ENCODE measurements at regions not wholly inside any gene's neighbourhood (a gene's known extent, or its start where the extent isn't known, plus 50 kb on each side); places are given as distances from the start of the nearest gene placed in this dataset.

GRCh38 chr7:155211173-155211572, 86.5 kb upstream of the INSIG1 start:
- no peak for FAIRE-seq
- intact Hi-C loops (cut with micrococcal nuclease) = no loop called here

More at GRCh38 chr7:155211173-155211572, 86.5 kb upstream of the INSIG1 start:
- dilution Hi-C loops (cut with MboI; ENCODE audit: extremely low pct_ligation_motif_present, low sequenced_read_pairs) = no loop called here
- ChIA-PET CTCF (no interaction called here), POLR2A (no interaction called here)
- Histone ChIP-seq H3K27me3 (ENCODE audit: control insufficient read depth in 2 of 2, insufficient read depth in 2 of 2, low read length in 2 of 2) (no peaks in the 10 kb centered on the region), H3K36me3 (ENCODE audit: control insufficient read depth in 2 of 2, extremely low read depth in 1 of 2, insufficient read depth in 2 of 2, low read length in 2 of 2) (no peaks in the 10 kb centered on the region), H3K9ac (replicated peaks; ENCODE audit: extremely low read depth, insufficient read depth, low read length) (no peak overlapping the region), H3K9me1 (replicated peaks; ENCODE audit: control insufficient read depth, extremely low read depth, insufficient read depth, low read length) (no peaks in the 10 kb centered on the region), H4K20me1 (replicated peaks; ENCODE audit: control insufficient read depth, extremely low read depth, insufficient read depth, low read length) (no peaks in the 10 kb centered on the region), H3K79me2 (ENCODE audit: control insufficient read depth, insufficient read depth, low read length) (no peaks in the 10 kb centered on the region), H3K4me2 (ENCODE audit: insufficient read depth, low read length) (no peak overlapping the region), H3K27ac (ENCODE audit: insufficient read depth, low read depth, low read length) (no peak overlapping the region), H3K9me3 (replicated peaks; ENCODE audit: control insufficient read depth, insufficient read depth, low read length) (no peaks in the 10 kb centered on the region), H2AFZ (ENCODE audit: low read depth, low read length) (no peak overlapping the region), H3K4me1 (ENCODE audit: control insufficient read depth, extremely low read depth, insufficient read depth, low read length) (peaks cover 27% of the 10 kb centered on the region), H3K4me3 (replicated peaks in 1 of 3; ENCODE audit: insufficient read depth in 1 of 3, low read depth in 1 of 3, low read length in 3 of 3) (no peak overlapping the region)
- no TSS peak for BruUV-seq (replicated peaks)
- TF ChIP-seq CTCF (IDR thresholded peaks at IDR 0.05; ENCODE audit: extremely low read depth in 1 of 2, insufficient read depth in 1 of 2, low read depth in 1 of 2, low read length in 2 of 2) (no peak), EZH2 (IDR thresholded peaks at IDR 0.05; ENCODE audit: borderline replicate concordance, low read depth, low read length, severe bottlenecking) (no peak), POLR2AphosphoS5 (IDR thresholded peaks at IDR 0.05; ENCODE audit: insufficient read depth, low read depth, low read length) (no peak), MYC (IDR thresholded peaks at IDR 0.05; ENCODE audit: low read depth, low read length) (no peak), FOS (IDR thresholded peaks at IDR 0.05; ENCODE audit: borderline replicate concordance, insufficient read depth, low read length) (no peak), POLR2A (IDR thresholded peaks at IDR 0.05; ENCODE audit: low read depth, low read length) (no peak), GATA2 (IDR thresholded peaks at IDR 0.05; ENCODE audit: insufficient read depth, insufficient read length, low read depth, low read length) (no peak), JUN (IDR thresholded peaks at IDR 0.05; ENCODE audit: borderline replicate concordance, insufficient read depth, insufficient read length, low read depth) (no peak)
- TF ChIP-seq, protein P1, sequence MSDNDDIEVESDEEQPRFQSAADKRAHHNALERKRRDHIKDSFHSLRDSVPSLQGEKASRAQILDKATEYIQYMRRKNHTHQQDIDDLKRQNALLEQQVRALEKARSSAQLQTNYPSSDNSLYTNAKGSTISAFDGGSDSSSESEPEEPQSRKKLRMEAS (IDR thresholded peaks at IDR 0.05; ENCODE audit: insufficient read depth, insufficient read length) = no peak
- DNase-seq (ENCODE audit: low read depth, low spot score) = no peak
